ENCODE measurements at regions not wholly inside any gene's neighbourhood (a gene's known extent, or its start where the extent isn't known, plus 50 kb on each side); places are given as distances from the start of the nearest gene placed in this dataset.
A peak's percentile ranks its signal among the peaks of the same experiment; 100 is the strongest.

GRCh38 chr2:177124371-177124770 is 88.2 kb upstream of the HNRNPA3 start (continued):
- no peak for TF ChIP-seq NPAS2 (CRISPR knock-in tag; IDR thresholded peaks at IDR 0.05; ENCODE audit: borderline replicate concordance)

GRCh38 chr2:177127821-177128220 is 84.8 kb upstream of the HNRNPA3 start:
- POLR2A ChIA-PET = no interaction called here
- TF ChIP-seq REST (IDR thresholded peaks at IDR 0.05) (peak; percentile 63; the same call in 1 of the 2 replicates), RARB (CRISPR knock-in tag; IDR thresholded peaks at IDR 0.05) (no peak)

GRCh38 chr2:177129610-177130009 is 83.0 kb upstream of the HNRNPA3 start:
- ChIA-PET POLR2A (no interaction called here), CTCF (interaction anchor here (0.8 to 1.7 kb wide), 3 partner anchors 9 to 35 kb away, joined by 3 to 5 read pairs (median 4); no protein-coding TSS in a partner anchor)
- Histone ChIP-seq H3K9me3 (no peaks in the 10 kb centered on the region), H3K4me3 (no peak overlapping the region), H3K4me2 (no peak overlapping the region), H3K4me1 (no peaks in the 10 kb centered on the region), H3K27ac (no peak overlapping the region)
- FAIRE-seq (no peak), ATAC-seq (no peak), DNase-seq (ENCODE audit: low read depth in 1 of 2, low spot score in 1 of 2) (no peak)
- TF ChIP-seq TFCP2L1 (CRISPR knock-in tag; IDR thresholded peaks at IDR 0.05) (no peak), ZNF302 (CRISPR knock-in tag; IDR thresholded peaks at IDR 0.05) (no peak), CHD4 (IDR thresholded peaks at IDR 0.05; ENCODE audit: borderline replicate concordance) (no peak), ZC3H11A (IDR thresholded peaks at IDR 0.05) (no peak), HEYL (CRISPR knock-in tag; IDR thresholded peaks at IDR 0.05) (no peak), MAZ (IDR thresholded peaks at IDR 0.05; ENCODE audit: borderline replicate concordance, low read depth, low read length) (no peak), CEBPB (IDR thresholded peaks at IDR 0.05) (no peak), RARB (CRISPR knock-in tag; IDR thresholded peaks at IDR 0.05) (no peak)
- 62% methylated on average over 3 of the region's 3 CpGs for WGBS (ENCODE audit: missing lambda C conversion rate)

More at GRCh38 chr2:177127821-177128220, 84.8 kb upstream of the HNRNPA3 start:
- FAIRE-seq = no peak
- no peak for DNase-seq (ENCODE audit: low read depth in 1 of 2, low spot score in 1 of 2)
- no peak for ATAC-seq
- Histone ChIP-seq H3K4me1 (no peaks in the 10 kb centered on the region), H3K9me3 (no peaks in the 10 kb centered on the region), H3K4me3 (no peak overlapping the region), H3K27ac (no peak overlapping the region), H3K4me2 (no peak overlapping the region)
- CTCF ChIA-PET = no interaction called here
- WGBS (ENCODE audit: missing lambda C conversion rate) = 60% methylated on average over 6 of the region's 6 CpGs

GRCh38 chr2:177131858-177132257 is 80.7 kb upstream of the HNRNPA3 start:
- DNase-seq (ENCODE audit: low read depth in 1 of 2, low spot score in 1 of 2) (no peak), FAIRE-seq (no peak), ATAC-seq (no peak)
- Histone ChIP-seq H3K4me2 (no peak overlapping the region), H3K27ac (no peak overlapping the region), H3K4me3 (no peak overlapping the region), H3K4me1 (no peaks in the 10 kb centered on the region), H3K9me3 (no peaks in the 10 kb centered on the region)
- TF ChIP-seq HOXB13 (CRISPR knock-in tag; IDR thresholded peaks at IDR 0.05; ENCODE audit: low read depth) = no peak
- no peak for TF ChIP-seq EHMT2 (IDR thresholded peaks at IDR 0.05; ENCODE audit: low read depth)
- no peak for TF ChIP-seq HOXA7 (CRISPR knock-in tag; IDR thresholded peaks at IDR 0.05)
- TF ChIP-seq KDM1A (IDR thresholded peaks at IDR 0.05; ENCODE audit: low read depth) = no peak
- no peak for TF ChIP-seq MAZ (IDR thresholded peaks at IDR 0.05; ENCODE audit: borderline replicate concordance, low read depth, low read length)
- no peak for TF ChIP-seq TP53 (CRISPR knock-in tag; IDR thresholded peaks at IDR 0.05)
- TF ChIP-seq KDM5A (IDR thresholded peaks at IDR 0.05) = no peak
- TF ChIP-seq HDAC2 (IDR thresholded peaks at IDR 0.05) = no peak
- no peak for TF ChIP-seq RARB (CRISPR knock-in tag; IDR thresholded peaks at IDR 0.05)
- TF ChIP-seq BHLHE40 (IDR thresholded peaks at IDR 0.05; ENCODE audit: low read depth, low read length) = no peak
- no peak for TF ChIP-seq SMC3 (IDR thresholded peaks at IDR 0.05)
- TF ChIP-seq MAX (IDR thresholded peaks at IDR 0.05) = no peak
- no peak for TF ChIP-seq HMGXB4 (CRISPR knock-in tag; IDR thresholded peaks at IDR 0.05; ENCODE audit: borderline replicate concordance)
- ChIA-PET CTCF (no interaction called here), POLR2A (no interaction called here)

Measured in A549 (cell line).